KMS-11 (cell line): ENCODE measurements at regions not wholly inside any gene's neighbourhood (a gene's known extent, or its start where the extent isn't known, plus 50 kb on each side); places are given as distances from the start of the nearest gene placed in this dataset.

ENCODE experiments used
- H2AFZ ChIP-seq: fragments of 200-600 bp; sonication (generic); 2 replicates; pipeline ENCODE4 v1.6.1; 2016; ENCODE audit warnings: antibody characterized with exemption, mixed run types, low read depth
- H3K27ac ChIP-seq: fragments of 200-600 bp; sonication (generic); 2 replicates; pipeline ENCODE4 v1.6.1; 2016; ENCODE audit warnings: mild to moderate bottlenecking, mixed run types
- H3K27me3 ChIP-seq: fragments of 200-600 bp; sonication (generic); 2 replicates; pipeline ENCODE4 v1.6.1; 2017; ENCODE audit warnings: mild to moderate bottlenecking, low read depth, mixed run types, moderate library complexity; ENCODE audit not compliant: insufficient read depth
- H3K36me3 ChIP-seq: fragments of 200-600 bp; sonication (generic); 2 replicates; pipeline ENCODE4 v1.6.1; 2017; ENCODE audit warnings: mild to moderate bottlenecking, mixed run types; ENCODE audit not compliant: insufficient read depth
- H3K4me1 ChIP-seq: fragments of 200-600 bp; sonication (generic); 2 replicates; pipeline ENCODE4 v1.6.1; 2016; ENCODE audit warnings: mild to moderate bottlenecking, low read depth, mixed run types; ENCODE audit not compliant: poor library complexity, severe bottlenecking
- H3K4me2 ChIP-seq: fragments of 200-600 bp; sonication (generic); 2 replicates; pipeline ENCODE4 v1.7.0; 2016; ENCODE audit warnings: mild to moderate bottlenecking, mixed run types
- H3K4me3 ChIP-seq: fragments of 200-600 bp; sonication (generic); IDR thresholded peaks from 2 replicates; pipeline ENCODE4 v1.6.1; 2017; ENCODE audit warnings: low read depth, low read length, mixed read lengths; ENCODE audit not compliant: insufficient read depth
- H3K79me2 ChIP-seq: fragments of 200-600 bp; sonication (generic); 2 replicates; pipeline ENCODE4 v1.6.1; 2016; ENCODE audit warnings: low read depth, mixed run types; ENCODE audit not compliant: insufficient read depth
- H3K9ac ChIP-seq: fragments of 200-600 bp; sonication (generic); 2 replicates; pipeline ENCODE4 v1.6.1; 2016; ENCODE audit warnings: mild to moderate bottlenecking, mixed run types
- H4K20me1 ChIP-seq: fragments of 200-600 bp; sonication (generic); 2 replicates; pipeline ENCODE4 v1.6.1; 2016; ENCODE audit warnings: mild to moderate bottlenecking, mixed run types; ENCODE audit not compliant: insufficient read depth
- TF ChIP-seq, protein P1 (sequence below): fragments of 200-600 bp; sonication (generic); conservative IDR thresholded peaks from 2 replicates; pipeline ENCODE4 v1.6.1; 2017; ENCODE audit warnings: low read depth, mild to moderate bottlenecking, antibody characterized with exemption, low read length, moderate library complexity, mixed read lengths

DNA sequence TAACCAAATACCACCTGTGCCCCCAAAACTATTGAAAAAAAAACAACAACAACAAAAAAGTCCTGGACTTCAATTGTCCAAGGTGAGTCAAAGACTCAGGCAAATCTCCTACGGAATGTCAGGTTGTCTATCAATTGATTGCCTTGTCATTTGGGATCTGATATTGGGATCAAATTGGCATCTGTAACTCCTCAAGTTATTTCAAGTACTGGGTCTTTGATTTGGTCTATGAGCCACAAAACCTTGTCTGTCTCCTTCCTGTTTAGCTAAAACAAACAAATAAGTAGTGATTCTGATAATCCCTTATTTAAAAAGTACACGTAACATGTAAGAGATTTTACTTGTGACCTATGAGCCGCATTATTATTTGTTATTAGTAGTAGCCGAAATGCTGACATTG, 231.6 kb upstream of the ZNF217 start:
- no peaks in the 10 kb centered on the region for H3K79me2 ChIP-seq
- H3K27me3 ChIP-seq: no peaks in the 10 kb centered on the region
- H4K20me1 ChIP-seq: no peaks in the 10 kb centered on the region
- H2AFZ ChIP-seq: no peak overlapping the region
- H3K27ac ChIP-seq: no peak overlapping the region
- no peak overlapping the region for H3K4me2 ChIP-seq
- H3K4me1 ChIP-seq: peaks cover 18% of the 10 kb centered on the region
- no peak overlapping the region for H3K4me3 ChIP-seq
- no peak overlapping the region for H3K9ac ChIP-seq
- no peaks in the 10 kb centered on the region for H3K36me3 ChIP-seq
- TF ChIP-seq, protein P1, sequence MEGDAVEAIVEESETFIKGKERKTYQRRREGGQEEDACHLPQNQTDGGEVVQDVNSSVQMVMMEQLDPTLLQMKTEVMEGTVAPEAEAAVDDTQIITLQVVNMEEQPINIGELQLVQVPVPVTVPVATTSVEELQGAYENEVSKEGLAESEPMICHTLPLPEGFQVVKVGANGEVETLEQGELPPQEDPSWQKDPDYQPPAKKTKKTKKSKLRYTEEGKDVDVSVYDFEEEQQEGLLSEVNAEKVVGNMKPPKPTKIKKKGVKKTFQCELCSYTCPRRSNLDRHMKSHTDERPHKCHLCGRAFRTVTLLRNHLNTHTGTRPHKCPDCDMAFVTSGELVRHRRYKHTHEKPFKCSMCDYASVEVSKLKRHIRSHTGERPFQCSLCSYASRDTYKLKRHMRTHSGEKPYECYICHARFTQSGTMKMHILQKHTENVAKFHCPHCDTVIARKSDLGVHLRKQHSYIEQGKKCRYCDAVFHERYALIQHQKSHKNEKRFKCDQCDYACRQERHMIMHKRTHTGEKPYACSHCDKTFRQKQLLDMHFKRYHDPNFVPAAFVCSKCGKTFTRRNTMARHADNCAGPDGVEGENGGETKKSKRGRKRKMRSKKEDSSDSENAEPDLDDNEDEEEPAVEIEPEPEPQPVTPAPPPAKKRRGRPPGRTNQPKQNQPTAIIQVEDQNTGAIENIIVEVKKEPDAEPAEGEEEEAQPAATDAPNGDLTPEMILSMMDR: no peak

DNA sequence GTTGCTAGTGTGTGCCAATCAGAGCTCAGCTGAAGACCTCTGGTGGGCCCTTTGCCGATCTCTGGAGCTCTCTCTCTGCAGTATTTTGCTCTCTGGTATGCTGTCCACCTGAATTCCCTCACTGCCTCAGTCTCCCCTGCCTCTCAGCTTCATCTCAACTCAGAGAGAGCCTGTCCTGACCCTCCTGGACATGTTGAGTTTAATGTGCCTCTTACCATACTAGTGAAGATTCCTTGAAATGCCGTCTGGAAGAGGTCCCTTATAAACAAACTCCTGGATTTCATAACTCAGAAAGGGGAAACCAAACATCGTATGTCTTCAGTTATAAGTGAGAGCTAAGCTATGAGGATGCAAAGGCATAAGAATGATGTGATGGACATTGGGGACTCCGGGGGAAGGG, 231.1 kb upstream of the ZNF217 start:
- Histone ChIP-seq H3K36me3 (no peaks in the 10 kb centered on the region), H4K20me1 (no peaks in the 10 kb centered on the region), H3K4me1 (peaks cover 13% of the 10 kb centered on the region), H2AFZ (no peak overlapping the region), H3K9ac (no peak overlapping the region), H3K27me3 (no peaks in the 10 kb centered on the region), H3K79me2 (no peaks in the 10 kb centered on the region), H3K27ac (no peak overlapping the region), H3K4me3 (no peak overlapping the region), H3K4me2 (no peak overlapping the region)
- TF ChIP-seq, protein P1: no peak

DNA sequence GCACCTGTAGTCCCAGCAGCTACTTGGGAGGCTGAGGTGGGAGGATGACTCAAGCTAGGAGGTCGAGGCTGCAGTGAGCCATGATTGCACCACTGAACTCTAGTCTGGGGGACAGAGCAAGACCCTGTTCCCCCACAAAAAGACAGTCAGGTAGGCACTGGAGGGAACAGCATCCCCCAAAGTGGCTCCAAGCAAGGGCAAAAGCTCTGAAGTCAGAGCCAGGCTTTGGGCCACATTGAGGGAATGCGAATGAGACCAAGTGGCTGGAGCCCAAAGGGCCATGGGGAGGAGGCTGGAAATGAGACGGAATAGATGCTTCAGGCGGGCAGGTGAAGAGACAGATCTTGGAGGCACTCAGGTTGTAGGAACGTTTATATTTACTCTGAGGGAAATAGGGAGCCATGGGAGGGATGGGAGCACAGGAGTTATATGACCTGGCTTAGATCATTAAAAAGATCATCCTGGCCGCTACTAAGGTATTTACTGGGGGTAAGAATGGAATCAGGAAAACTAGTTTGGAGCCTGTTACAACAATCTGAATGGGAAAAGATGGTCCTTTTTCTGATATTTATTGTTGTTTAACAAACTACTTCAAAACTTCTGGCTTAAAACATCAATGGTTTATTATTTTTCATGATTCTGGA, 229.6 kb upstream of the ZNF217 start:
- Histone ChIP-seq H3K4me1 (peaks cover 11% of the 10 kb centered on the region), H3K27me3 (no peaks in the 10 kb centered on the region), H3K4me3 (no peak overlapping the region), H3K4me2 (no peak overlapping the region; the same call in 1 of the 2 replicates), H3K9ac (no peak overlapping the region), H2AFZ (no peak overlapping the region), H3K27ac (no peak overlapping the region), H4K20me1 (no peaks in the 10 kb centered on the region), H3K36me3 (no peaks in the 10 kb centered on the region), H3K79me2 (no peaks in the 10 kb centered on the region)
- TF ChIP-seq, protein P1: no peak

DNA sequence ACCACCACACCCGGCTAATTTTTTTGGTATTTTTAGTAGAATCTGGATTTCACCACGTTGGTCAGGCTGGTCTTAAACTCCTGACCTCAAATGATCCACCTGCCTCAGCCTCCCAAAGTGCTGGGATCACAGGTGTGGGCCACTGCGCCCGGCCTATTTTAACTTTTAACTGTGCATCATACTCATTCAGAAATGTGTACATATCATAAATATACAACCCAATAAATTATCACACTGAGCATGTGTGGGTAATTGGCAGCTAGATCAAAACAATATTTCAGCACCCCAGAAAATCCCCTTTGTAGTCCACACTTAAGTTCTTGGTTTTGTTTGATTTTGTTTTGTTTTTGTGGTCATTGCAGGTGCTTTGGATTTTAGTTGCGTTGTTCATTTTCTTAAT, 228.9 kb upstream of the ZNF217 start:
- Histone ChIP-seq H4K20me1 (no peaks in the 10 kb centered on the region), H3K79me2 (no peaks in the 10 kb centered on the region), H3K27me3 (no peaks in the 10 kb centered on the region), H3K4me2 (peak overlapping the region; percentile 14; the same call in 1 of the 2 replicates), H3K9ac (no peak overlapping the region), H2AFZ (no peak overlapping the region), H3K36me3 (no peaks in the 10 kb centered on the region), H3K27ac (no peak overlapping the region), H3K4me1 (peaks cover 11% of the 10 kb centered on the region), H3K4me3 (no peak overlapping the region)
- TF ChIP-seq, protein P1: no peak
